ENCODE measurements at regions not wholly inside any gene's neighbourhood (a gene's known extent, or its start where the extent isn't known, plus 50 kb on each side); places are given as distances from the start of the nearest gene placed in this dataset.

DNA sequence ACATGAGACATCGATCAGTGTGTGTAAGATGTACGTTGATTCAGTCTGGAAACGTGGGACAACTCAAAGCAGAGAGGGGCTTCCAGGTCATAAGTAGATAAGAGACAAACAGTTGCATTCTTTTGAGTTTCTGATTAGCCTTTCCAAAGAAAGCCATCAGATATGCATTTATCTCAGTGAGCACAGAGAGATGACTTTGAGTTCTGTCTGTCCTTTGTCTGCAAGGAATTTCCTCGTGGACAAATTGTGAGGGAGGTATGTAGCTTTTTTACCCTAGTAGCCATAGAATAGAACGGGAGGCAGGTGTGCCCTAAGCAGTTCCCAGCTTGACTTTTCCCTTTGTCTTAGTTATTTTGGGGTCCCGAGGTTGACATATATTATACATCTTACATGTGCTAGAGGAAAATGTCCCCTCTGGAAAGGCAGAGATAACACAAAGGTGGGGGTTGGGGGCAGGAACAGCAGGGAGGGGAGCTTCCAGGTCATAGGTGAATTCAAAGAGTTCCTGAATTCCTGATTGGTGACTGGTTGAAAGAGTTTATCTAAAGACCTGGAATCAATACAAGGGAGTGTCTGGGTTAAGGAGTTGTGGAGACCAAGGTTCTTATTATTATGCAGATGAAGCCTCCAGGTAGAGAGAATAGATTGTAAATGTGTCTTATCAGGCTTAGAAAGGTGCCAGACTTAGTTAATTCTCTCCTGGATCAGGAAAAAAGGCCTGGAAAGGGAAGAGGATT lies 237.0 kb downstream of the NFATC2 start:
- TF ChIP-seq, protein P1, sequence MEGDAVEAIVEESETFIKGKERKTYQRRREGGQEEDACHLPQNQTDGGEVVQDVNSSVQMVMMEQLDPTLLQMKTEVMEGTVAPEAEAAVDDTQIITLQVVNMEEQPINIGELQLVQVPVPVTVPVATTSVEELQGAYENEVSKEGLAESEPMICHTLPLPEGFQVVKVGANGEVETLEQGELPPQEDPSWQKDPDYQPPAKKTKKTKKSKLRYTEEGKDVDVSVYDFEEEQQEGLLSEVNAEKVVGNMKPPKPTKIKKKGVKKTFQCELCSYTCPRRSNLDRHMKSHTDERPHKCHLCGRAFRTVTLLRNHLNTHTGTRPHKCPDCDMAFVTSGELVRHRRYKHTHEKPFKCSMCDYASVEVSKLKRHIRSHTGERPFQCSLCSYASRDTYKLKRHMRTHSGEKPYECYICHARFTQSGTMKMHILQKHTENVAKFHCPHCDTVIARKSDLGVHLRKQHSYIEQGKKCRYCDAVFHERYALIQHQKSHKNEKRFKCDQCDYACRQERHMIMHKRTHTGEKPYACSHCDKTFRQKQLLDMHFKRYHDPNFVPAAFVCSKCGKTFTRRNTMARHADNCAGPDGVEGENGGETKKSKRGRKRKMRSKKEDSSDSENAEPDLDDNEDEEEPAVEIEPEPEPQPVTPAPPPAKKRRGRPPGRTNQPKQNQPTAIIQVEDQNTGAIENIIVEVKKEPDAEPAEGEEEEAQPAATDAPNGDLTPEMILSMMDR (IDR thresholded peaks at IDR 0.05; ENCODE audit: borderline replicate concordance): no peak
- intact Hi-C loops (cut with micrococcal nuclease): loop anchor here (5.0 kb wide), 1 partner anchor 308 kb away; no protein-coding TSS in a partner anchor
- Histone ChIP-seq H3K9me3 (replicated peaks) (peaks cover 20% of the 10 kb centered on the region), H3K4me3 (no peak overlapping the region), H3K4me1 (peaks cover 6% of the 10 kb centered on the region), H3K36me3 (no peaks in the 10 kb centered on the region), H3K27ac (replicated peaks) (no peak overlapping the region), H3K27me3 (ENCODE audit: low read depth) (peaks cover 15% of the 10 kb centered on the region)
- DNase-seq: no peak

GRCh38 chr20:51303731-51304670 lies 238.5 kb downstream of the NFATC2 start:
- TF ChIP-seq, protein P1 (IDR thresholded peaks at IDR 0.05; ENCODE audit: borderline replicate concordance): no peak
- DNase-seq: no peak
- Histone ChIP-seq H3K4me3 (no peak overlapping the region), H3K4me1 (peaks cover 6% of the 10 kb centered on the region), H3K36me3 (no peaks in the 10 kb centered on the region), H3K27ac (replicated peaks) (no peak overlapping the region), H3K9me3 (replicated peaks) (peaks cover 35% of the 10 kb centered on the region), H3K27me3 (ENCODE audit: low read depth) (peaks cover 15% of the 10 kb centered on the region)
- intact Hi-C loops (cut with micrococcal nuclease): no loop called here

GRCh38 chr20:51301026-51301425 lies 241.5 kb downstream of the NFATC2 start:
- intact Hi-C loops (cut with micrococcal nuclease): no loop called here
- DNase-seq: no peak
- H3K4me3 ChIP-seq: no peak overlapping the region

GRCh38 chr20:51300104-51300503 lies 242.4 kb downstream of the NFATC2 start:
- Histone ChIP-seq H3K4me3 (no peak overlapping the region), H3K4me1 (no peaks in the 10 kb centered on the region), H3K9me3 (replicated peaks) (peaks cover 41% of the 10 kb centered on the region), H3K27ac (replicated peaks) (no peak overlapping the region), H3K36me3 (no peaks in the 10 kb centered on the region), H3K27me3 (ENCODE audit: low read depth) (peaks cover 9% of the 10 kb centered on the region)
- TF ChIP-seq, protein P1 (IDR thresholded peaks at IDR 0.05; ENCODE audit: borderline replicate concordance): no peak
- intact Hi-C loops (cut with micrococcal nuclease): no loop called here
- DNase-seq: no peak

More at GRCh38 chr20:51301026-51301425, 241.5 kb downstream of the NFATC2 start:
- Histone ChIP-seq H3K27ac (replicated peaks) (no peak overlapping the region), H3K36me3 (no peaks in the 10 kb centered on the region), H3K4me1 (no peaks in the 10 kb centered on the region), H3K27me3 (ENCODE audit: low read depth) (peaks cover 5% of the 10 kb centered on the region), H3K9me3 (replicated peaks) (peaks cover 41% of the 10 kb centered on the region)
- TF ChIP-seq, protein P1 (IDR thresholded peaks at IDR 0.05; ENCODE audit: borderline replicate concordance): no peak

GRCh38 chr20:51299413-51299812 lies 243.1 kb downstream of the NFATC2 start:
- no peaks in the 10 kb centered on the region for H3K4me1 ChIP-seq
- TF ChIP-seq, protein P1 (IDR thresholded peaks at IDR 0.05; ENCODE audit: borderline replicate concordance): no peak
- H3K4me3 ChIP-seq: no peak overlapping the region
- peaks cover 38% of the 10 kb centered on the region for H3K9me3 ChIP-seq (replicated peaks)
- DNase-seq: no peak
- no peaks in the 10 kb centered on the region for H3K36me3 ChIP-seq
- no peak overlapping the region for H3K27ac ChIP-seq (replicated peaks)
- intact Hi-C loops (cut with micrococcal nuclease): no loop called here
- H3K27me3 ChIP-seq (ENCODE audit: low read depth): peaks cover 9% of the 10 kb centered on the region
